GM20000 (cell line): ENCODE measurements at regions not wholly inside any gene's neighbourhood (a gene's known extent, or its start where the extent isn't known, plus 50 kb on each side); places are given as distances from the start of the nearest gene placed in this dataset.
"Not testable (repeated sequence)": the region's sequence is repeated elsewhere in the genome, so short reads cannot be mapped to it uniquely, and the experiment has no call there.

ENCODE experiments used
- DNase-seq: peaks from one replicate; pipeline ENCODE4 v3.0.0; 2012; ENCODE audit warnings: low spot score
- TF ChIP-seq, protein P1 (sequence below): IDR thresholded peaks from 2 replicates; pipeline ENCODE4 v1.5.1; 2012; ENCODE audit warnings: mild to moderate bottlenecking, control low read depth; ENCODE audit errors: extremely low read depth, missing control alignments

DNA sequence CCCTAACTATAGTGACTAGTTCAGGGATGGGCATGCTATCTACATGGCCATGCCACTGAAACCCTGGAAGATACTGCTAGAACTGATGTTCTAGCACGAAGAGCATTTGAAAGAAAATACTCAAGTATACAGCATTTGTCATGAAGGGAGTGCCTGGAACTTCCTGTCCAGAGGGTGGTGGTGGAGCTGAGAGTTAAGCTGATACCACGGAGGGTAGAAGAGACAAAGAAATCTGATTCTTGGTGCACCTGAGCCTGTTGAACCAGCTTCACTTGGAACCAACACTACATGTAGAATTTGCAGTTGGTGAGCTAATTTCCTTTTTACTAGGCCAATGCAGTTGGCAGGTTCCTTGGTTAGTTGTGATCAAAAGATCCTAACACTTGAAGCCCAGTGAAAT lies 116.4 kb downstream of the CCNG2 start:
- TF ChIP-seq, protein P1, sequence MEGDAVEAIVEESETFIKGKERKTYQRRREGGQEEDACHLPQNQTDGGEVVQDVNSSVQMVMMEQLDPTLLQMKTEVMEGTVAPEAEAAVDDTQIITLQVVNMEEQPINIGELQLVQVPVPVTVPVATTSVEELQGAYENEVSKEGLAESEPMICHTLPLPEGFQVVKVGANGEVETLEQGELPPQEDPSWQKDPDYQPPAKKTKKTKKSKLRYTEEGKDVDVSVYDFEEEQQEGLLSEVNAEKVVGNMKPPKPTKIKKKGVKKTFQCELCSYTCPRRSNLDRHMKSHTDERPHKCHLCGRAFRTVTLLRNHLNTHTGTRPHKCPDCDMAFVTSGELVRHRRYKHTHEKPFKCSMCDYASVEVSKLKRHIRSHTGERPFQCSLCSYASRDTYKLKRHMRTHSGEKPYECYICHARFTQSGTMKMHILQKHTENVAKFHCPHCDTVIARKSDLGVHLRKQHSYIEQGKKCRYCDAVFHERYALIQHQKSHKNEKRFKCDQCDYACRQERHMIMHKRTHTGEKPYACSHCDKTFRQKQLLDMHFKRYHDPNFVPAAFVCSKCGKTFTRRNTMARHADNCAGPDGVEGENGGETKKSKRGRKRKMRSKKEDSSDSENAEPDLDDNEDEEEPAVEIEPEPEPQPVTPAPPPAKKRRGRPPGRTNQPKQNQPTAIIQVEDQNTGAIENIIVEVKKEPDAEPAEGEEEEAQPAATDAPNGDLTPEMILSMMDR, result no peak
- no peak for DNase-seq

GRCh38 chr4:77279114-77279513 lies 122.1 kb downstream of the CCNG2 start:
- DNase-seq, result not testable (repeated sequence)

GRCh38 chr4:77282305-77282704 lies 125.3 kb downstream of the CCNG2 start:
- TF ChIP-seq, protein P1, result no peak
- no peak for DNase-seq

DNA sequence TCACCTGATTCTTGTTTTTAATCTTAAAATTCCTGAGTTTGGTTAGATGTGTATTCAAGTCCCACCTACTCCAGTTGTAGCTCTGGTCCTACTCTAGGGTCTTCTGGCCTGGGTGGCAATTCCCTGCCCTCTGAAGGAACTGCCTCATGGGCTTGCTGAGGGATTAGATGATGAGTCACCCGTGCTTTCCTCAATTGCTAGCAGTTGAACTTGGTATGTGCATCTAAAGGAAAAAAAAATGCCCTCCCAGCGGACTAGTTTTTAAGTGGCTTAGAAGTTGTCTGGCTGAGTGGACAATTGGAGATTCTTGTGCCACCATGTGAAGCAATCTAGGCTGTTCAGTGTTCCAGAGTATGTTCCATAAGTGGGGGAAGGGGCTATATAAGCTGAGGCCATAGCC lies 127.0 kb downstream of the CCNG2 start:
- no peak for DNase-seq
- TF ChIP-seq, protein P1, result no peak

GRCh38 chr4:77286906-77287305 lies 129.9 kb downstream of the CCNG2 start:
- DNase-seq, result no peak
- TF ChIP-seq, protein P1, result no peak

GRCh38 chr4:77293426-77293825 lies 136.4 kb downstream of the CCNG2 start:
- TF ChIP-seq, protein P1, result no peak
- no peak for DNase-seq

DNA sequence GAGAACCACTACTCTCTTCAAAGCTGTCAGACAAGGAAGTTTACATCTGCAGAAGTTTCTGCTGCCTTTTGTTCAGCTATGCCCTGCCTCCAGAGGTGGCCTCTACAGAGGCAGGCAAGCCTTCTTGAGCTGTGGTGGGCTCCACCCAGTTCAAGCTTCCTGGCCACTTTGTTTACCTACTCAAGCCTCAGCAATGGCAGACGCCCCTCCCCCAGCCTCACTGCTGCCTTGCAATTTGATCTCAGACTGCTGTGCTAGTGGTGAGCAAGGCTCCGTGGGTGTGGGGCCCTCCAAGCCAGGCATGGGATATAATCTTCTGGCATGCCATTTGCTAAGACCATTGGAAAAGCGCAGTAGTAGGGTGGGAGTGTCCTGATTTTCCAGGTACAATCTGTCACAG lies 144.0 kb downstream of the CCNG2 start:
- not testable (repeated sequence) for DNase-seq

DNA sequence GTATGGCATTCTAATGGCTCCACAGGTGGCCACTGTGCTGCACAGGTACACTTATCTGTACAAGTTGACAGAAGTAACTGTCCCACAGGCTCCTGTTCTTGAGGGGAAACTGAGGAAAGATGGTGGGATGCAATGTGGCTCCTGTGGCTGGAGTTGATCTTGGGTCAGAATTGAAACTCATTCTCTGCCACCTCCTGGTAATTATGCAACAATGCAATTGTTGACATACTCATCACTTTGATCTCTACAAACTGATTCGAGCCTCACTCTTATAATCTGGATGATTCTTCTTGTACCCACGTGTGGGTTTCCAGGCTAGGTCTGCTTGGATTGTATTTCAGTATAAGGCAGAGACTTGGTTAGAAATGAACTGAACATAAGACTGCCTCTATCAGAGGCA lies 148.8 kb downstream of the CCNG2 start:
- DNase-seq, result no peak
- TF ChIP-seq, protein P1, result no peak

- TF ChIP-seq, protein P1, result no peak
- DNase-seq, result no peak
Observed at GRCh38 chr4:77306496-77306895, 149.5 kb downstream of the CCNG2 start.
